ENCODE measurements at regions not wholly inside any gene's neighbourhood (a gene's known extent, or its start where the extent isn't known, plus 50 kb on each side); places are given as distances from the start of the nearest gene placed in this dataset.

GRCh38 chr5:145660897-145661640 lies 174.1 kb downstream of the PRELID2 start:
- TF ChIP-seq, protein P1, sequence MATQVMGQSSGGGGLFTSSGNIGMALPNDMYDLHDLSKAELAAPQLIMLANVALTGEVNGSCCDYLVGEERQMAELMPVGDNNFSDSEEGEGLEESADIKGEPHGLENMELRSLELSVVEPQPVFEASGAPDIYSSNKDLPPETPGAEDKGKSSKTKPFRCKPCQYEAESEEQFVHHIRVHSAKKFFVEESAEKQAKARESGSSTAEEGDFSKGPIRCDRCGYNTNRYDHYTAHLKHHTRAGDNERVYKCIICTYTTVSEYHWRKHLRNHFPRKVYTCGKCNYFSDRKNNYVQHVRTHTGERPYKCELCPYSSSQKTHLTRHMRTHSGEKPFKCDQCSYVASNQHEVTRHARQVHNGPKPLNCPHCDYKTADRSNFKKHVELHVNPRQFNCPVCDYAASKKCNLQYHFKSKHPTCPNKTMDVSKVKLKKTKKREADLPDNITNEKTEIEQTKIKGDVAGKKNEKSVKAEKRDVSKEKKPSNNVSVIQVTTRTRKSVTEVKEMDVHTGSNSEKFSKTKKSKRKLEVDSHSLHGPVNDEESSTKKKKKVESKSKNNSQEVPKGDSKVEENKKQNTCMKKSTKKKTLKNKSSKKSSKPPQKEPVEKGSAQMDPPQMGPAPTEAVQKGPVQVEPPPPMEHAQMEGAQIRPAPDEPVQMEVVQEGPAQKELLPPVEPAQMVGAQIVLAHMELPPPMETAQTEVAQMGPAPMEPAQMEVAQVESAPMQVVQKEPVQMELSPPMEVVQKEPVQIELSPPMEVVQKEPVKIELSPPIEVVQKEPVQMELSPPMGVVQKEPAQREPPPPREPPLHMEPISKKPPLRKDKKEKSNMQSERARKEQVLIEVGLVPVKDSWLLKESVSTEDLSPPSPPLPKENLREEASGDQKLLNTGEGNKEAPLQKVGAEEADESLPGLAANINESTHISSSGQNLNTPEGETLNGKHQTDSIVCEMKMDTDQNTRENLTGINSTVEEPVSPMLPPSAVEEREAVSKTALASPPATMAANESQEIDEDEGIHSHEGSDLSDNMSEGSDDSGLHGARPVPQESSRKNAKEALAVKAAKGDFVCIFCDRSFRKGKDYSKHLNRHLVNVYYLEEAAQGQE (IDR thresholded peaks at IDR 0.05; ENCODE audit: insufficient replicate concordance, low read depth), result no peak
- TF ChIP-seq SPI1 (IDR thresholded peaks at IDR 0.05; ENCODE audit: borderline replicate concordance, low read depth) (no peak), CTCF (IDR thresholded peaks at IDR 0.05; ENCODE audit: insufficient read depth, low read length) (no peak), POLR2AphosphoS5 (IDR thresholded peaks at IDR 0.05; ENCODE audit: low read depth) (no peak)
